SW 1271 (cell line): ENCODE measurements at regions not wholly inside any gene's neighbourhood (a gene's known extent, or its start where the extent isn't known, plus 50 kb on each side); places are given as distances from the start of the nearest gene placed in this dataset.
"Not testable (repeated sequence)": the region's sequence is repeated elsewhere in the genome, so short reads cannot be mapped to it uniquely, and the experiment has no call there.

Experiments used
- DNase-seq, 2 experiments: peaks; one replicate each; lab custom pipeline; 2025; lab: John Stamatoyannopoulos, UW

- no peak for DNase-seq
Measured at GRCh38 chr17:70739065-70739464, 569.7 kb downstream of the KCNJ2 start.

GRCh38 chr17:70746574-70746973 lies 577.2 kb downstream of the KCNJ2 start:
- not testable (repeated sequence) for DNase-seq

GRCh38 chr17:70750983-70751382 lies 581.7 kb downstream of the KCNJ2 start:
- DNase-seq = no peak

- not testable (repeated sequence) for DNase-seq
Measured at GRCh38 chr17:70752461-70752860, 583.1 kb downstream of the KCNJ2 start.

- no peak for DNase-seq
Measured at GRCh38 chr17:70752966-70753467, 583.7 kb downstream of the KCNJ2 start.

- no peak for DNase-seq
Measured at GRCh38 chr17:70763018-70763417, 593.7 kb downstream of the KCNJ2 start.

GRCh38 chr17:70767102-70767701 lies 597.9 kb downstream of the KCNJ2 start:
- peak in 1 of 2 experiments; percentile 46 for DNase-seq

- DNase-seq = no peak
Measured at GRCh38 chr17:70769956-70770355, 600.6 kb downstream of the KCNJ2 start.

GRCh38 chr17:70771804-70772386 lies 602.6 kb downstream of the KCNJ2 start:
- no peak for DNase-seq

- no peak for DNase-seq
Measured at GRCh38 chr17:70772761-70773160, 603.4 kb downstream of the KCNJ2 start.

GRCh38 chr17:70773258-70773657 lies 603.9 kb downstream of the KCNJ2 start:
- no peak for DNase-seq

GRCh38 chr17:70774339-70775117 lies 605.2 kb downstream of the KCNJ2 start:
- DNase-seq = no peak

GRCh38 chr17:70775679-70776078 lies 606.3 kb downstream of the KCNJ2 start:
- DNase-seq = no peak

GRCh38 chr17:70776441-70776840 lies 607.1 kb downstream of the KCNJ2 start:
- DNase-seq = no peak

GRCh38 chr17:70780031-70780430 lies 610.7 kb downstream of the KCNJ2 start:
- no peak for DNase-seq

GRCh38 chr17:70786081-70786480 lies 616.7 kb downstream of the KCNJ2 start:
- DNase-seq = no peak

GRCh38 chr17:70787721-70788300 lies 618.5 kb downstream of the KCNJ2 start:
- DNase-seq = no peak

- DNase-seq = no peak
Measured at GRCh38 chr17:70791748-70792443, 622.6 kb downstream of the KCNJ2 start.

GRCh38 chr17:70794738-70795137 lies 625.4 kb downstream of the KCNJ2 start:
- DNase-seq = no peak

GRCh38 chr17:70795620-70796019 lies 626.3 kb downstream of the KCNJ2 start:
- DNase-seq = no peak

- DNase-seq = no peak
Measured at GRCh38 chr17:70796757-70797156, 627.4 kb downstream of the KCNJ2 start.

GRCh38 chr17:70797166-70797565 lies 627.8 kb downstream of the KCNJ2 start:
- no peak for DNase-seq
